Jurkat, Clone E6-1 (cell line): ENCODE measurements at regions not wholly inside any gene's neighbourhood (a gene's known extent, or its start where the extent isn't known, plus 50 kb on each side); places are given as distances from the start of the nearest gene placed in this dataset.

ENCODE experiments used
- DNase-seq: peaks from one replicate; pipeline ENCODE4 v3.0.0-alpha.2; 2011; ENCODE audit warnings: low read depth, low spot score
- H3K4me3 ChIP-seq: 2 replicates; pipeline ENCODE4 v1.5.1; 2011; ENCODE audit warnings: mild to moderate bottlenecking, low read length, control low read depth, moderate library complexity

DNA sequence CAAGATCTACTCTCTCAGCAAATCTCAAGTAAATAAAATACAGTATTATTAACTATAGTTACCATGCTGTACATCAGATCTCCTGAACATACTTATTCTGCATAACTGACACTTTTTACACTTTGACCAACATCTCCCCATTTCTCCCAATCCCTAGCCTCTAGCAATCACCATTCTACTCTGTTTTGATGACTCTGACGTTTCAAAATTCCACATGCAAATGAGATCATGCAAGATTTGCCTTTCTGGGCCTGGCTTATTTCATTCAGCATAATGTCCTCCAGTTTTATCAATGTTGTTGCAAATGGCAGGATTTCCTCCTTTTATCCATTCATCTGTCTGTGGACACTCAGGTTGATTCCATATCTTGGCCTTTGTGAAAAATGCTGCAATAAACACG, 266.3 kb downstream of the RFPL4B start:
- no peak for DNase-seq
- H3K4me3 ChIP-seq = no peak overlapping the region

DNA sequence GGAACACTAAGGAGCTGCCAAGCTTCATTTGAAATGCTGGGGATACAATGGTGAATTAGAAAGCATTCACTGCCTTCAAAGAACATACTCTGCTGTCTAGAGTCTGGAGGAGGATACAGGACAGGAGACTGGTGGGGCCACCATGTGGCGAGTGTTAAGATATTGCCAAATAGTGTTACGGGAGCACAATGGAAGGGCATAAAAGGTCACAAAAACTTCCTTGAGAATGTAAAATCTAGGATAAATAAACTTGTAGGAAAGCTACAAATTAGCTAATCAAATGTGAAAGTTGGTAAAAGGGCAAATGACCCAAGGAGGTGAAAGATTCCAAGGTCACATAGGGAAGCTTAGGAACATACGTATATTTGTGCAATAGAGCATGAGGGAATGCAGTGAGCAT, 271.7 kb downstream of the RFPL4B start:
- no peak overlapping the region for H3K4me3 ChIP-seq
- no peak for DNase-seq

DNA sequence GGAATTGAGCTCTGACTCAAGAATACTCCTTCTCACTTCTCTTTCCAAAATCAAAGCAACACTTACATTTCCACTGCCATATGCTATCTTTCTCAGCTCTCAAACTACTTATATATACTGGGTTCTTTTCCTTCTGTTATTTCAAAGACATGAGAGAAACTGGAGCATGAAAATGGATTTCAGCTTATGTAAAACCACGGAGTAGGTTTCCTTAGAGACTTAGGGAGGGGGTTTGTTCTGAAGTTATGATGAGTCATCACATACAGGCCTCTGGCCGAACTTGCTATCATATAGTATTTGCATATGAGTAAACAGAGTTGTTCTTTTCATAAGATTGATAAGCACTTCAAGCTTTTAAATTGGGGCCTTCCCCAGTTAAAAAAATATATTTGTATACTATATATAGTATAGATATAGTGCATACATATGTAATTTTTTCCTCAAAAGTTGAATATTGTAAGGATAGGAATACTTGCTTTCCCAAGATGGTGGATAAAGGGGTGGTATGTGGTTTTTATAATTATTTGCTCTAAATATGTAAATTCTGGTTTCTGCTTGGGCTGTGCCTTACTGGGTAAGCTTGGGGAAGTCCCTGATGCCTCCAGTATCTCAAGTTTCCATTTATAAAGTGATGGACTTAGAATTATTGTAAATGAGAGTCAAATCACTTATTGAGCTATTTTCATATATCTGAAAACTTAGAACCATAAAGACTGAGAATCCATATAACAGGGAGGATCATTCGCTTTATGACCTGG, 273.9 kb downstream of the RFPL4B start:
- H3K4me3 ChIP-seq = no peak overlapping the region
- no peak for DNase-seq

- H3K4me3 ChIP-seq = no peak overlapping the region
- no peak for DNase-seq
Measured at GRCh38 chr6:112622036-112622435, 274.9 kb downstream of the RFPL4B start.

DNA sequence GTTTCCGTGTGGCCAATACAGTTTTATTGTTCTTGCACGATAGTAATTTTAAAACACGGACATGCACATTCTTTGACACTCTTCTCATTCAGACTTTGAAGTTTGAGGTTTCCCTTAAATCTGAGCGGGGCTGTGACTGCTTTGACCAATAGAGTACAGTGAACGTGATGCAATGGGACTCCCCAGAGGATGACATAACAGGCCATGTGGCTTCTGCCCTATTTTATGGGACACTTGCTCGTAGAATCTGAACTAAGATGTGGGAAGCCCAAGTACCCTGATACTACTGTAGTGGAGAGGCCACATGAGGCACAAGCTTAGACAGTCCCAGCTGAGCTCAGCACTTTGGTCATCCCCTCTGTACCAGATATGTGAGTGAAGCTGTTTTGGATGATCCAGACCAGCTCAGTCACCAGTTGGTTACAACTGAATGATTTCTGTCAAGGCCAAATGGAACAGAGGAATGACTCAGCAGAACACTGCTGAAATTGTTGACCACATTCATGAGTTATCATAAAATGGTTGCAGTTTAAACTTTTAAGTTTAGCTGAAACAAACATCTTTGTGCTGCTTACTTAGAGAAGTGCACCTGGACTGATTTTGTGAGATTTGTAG, 279.4 kb downstream of the RFPL4B start:
- H3K4me3 ChIP-seq = no peak overlapping the region
- DNase-seq = no peak

DNA sequence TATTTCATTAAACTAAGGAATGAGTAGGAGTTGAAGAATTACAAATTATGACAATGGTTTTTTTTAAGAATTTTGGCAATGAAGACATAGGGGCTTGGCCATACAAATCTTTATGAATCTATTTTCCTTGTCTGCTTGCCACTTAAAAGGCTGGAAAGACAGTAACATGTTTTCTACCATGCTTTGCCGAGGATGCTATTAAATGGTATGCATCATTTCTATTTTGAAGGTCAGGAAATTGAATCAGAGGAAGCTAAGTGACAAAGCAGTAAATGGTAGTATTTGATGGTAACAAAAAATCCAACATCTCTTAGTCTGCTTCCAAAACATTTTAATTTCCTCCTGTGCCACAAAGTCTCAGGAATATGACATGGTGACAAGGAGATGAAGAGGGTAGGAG, 287.2 kb downstream of the RFPL4B start:
- DNase-seq = no peak
- no peak overlapping the region for H3K4me3 ChIP-seq

- H3K4me3 ChIP-seq = no peak overlapping the region
- no peak for DNase-seq
Measured at GRCh38 chr6:112636650-112637262, 289.6 kb downstream of the RFPL4B start.

DNA sequence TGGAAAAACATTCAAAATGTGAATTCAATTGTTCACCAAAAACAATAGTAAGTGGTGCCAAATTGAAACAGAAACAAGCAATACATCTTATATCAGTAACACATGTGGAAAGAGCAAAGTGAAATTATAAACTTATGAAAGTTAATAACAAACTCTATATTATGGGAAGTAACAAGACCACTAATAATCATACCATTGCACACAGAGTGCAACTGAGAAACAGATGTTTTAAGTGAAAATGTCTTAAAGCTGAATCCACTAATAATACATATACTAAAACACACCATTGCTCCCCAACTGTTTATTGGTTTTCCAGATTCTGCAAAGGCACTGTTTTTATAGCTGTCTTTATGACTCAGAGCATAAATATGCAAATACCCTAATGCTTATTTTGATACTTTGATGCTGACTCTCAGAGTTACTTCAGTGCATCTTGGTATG, 292.3 kb downstream of the RFPL4B start:
- H3K4me3 ChIP-seq = no peak overlapping the region
- DNase-seq = no peak

DNA sequence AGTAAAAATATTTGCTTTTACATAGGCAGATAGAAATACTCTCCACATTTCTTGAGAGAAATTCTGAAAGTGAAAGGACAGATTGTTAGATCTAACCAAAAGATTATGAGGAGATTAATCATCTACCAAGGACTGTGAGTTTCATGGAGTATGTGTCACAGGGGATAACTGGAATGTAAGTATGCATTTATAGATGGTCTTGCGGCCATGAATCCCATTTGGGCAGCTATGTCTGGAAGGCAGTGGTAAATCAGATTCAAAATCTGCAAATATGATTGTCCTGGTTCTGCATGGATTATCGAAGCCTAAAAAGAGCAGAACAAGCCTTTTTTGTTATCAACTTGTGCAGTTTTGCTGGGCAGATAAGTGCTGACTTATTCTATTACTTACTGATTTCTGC, 293.8 kb downstream of the RFPL4B start:
- DNase-seq = no peak
- no peak overlapping the region for H3K4me3 ChIP-seq

GRCh38 chr6:112649853-112650252, 302.7 kb downstream of the RFPL4B start:
- DNase-seq = no peak
- H3K4me3 ChIP-seq = no peak overlapping the region

DNA sequence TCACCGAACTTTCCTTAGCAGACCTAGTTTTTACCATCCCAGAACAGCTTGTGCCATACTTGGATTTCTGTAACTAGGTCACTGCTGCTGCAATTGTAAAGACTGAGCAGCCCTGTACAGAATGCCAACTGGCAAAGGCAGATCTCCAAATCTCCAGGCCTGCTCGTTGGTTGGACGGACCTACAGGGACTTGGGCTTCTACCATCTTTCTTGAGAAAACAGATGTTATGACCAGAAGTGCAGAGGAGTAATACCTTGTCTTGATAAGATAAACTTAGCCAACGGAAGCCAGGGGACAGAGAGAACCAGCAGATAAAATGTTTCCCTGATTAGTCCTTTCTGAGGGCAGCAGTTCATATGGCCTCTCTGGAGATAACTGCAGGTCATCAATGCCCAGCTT, 304.1 kb downstream of the RFPL4B start:
- H3K4me3 ChIP-seq = no peak overlapping the region
- DNase-seq = no peak

- no peak for DNase-seq
- no peak overlapping the region for H3K4me3 ChIP-seq
Measured at GRCh38 chr6:112659912-112660311, 312.8 kb downstream of the RFPL4B start.

DNA sequence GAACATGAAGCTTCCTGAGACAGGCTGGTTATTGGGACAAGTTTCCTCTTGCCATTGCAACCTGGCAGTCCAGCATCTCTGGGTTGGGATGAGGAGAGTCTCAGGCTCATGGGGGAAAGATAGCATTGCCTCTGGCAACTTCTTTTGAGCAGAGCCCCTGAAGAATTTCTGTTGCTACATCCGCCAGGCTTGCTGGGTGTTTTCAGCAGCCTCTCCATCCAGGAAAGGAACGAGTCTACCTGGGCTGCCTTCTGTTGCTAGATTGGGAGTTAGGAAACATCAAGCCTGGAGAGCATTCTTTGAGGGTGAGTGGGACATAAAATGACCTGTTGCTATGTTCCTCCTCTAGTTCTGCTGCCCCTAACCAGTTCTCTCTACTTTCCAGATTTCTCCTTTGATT, 313.5 kb downstream of the RFPL4B start:
- no peak for DNase-seq
- no peak overlapping the region for H3K4me3 ChIP-seq

DNA sequence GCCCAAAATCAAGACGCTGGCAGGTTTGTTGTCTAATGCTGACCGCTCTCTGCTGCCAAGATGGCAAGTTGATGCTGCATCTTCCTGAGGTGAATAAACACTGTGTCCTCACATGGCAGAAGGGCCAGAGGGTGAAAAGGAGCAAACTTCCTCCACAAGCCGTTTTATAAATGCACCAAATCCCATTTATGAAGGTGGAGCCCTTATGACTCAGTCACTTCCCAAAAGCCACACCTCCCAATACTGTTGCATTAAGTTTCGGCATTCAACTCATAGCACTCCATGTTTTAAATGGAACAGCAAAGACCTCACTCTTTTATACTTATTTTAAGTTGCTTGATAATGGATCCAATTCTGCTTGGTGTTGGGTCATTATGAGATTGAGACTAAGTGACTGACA, 316.6 kb downstream of the RFPL4B start:
- DNase-seq = no peak
- no peak overlapping the region for H3K4me3 ChIP-seq

DNA sequence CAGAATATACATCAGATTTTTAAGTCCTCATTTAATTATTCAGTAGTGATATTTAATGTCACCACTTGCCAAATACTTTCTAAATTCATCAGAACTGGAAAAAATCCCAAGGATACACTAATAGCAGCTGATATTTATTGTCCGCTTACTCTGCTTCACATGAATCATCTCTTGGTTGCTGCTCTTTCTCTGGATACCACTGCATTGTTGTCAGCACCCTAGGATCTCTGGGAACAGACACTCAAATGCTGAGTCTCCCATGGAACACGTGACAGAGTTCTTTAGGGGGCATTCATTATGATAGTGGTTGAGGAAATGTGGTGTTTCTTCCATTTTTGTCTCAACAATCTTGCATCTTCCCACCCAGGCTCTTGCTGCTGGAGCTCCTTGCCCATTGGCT, 318.0 kb downstream of the RFPL4B start:
- H3K4me3 ChIP-seq = no peak overlapping the region
- DNase-seq = no peak

DNA sequence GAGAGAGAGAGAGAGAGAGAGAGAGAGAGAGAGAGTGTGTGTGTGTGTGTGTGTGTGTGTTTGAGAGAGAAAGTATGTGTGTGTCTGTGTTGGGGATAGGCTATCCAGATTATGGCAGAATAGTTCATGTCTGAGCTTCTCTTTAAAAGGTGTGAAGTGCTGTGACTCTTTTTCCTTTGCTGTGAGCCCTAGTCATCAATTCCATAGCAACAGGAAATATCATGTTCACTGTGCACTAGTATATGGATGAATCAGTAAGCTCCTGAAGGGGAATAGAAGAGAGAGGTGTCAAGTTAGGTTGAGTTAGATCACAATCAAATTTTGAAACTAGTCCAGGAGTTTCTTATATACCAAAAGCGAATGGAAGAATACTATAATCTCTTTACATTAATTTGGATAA, 318.7 kb downstream of the RFPL4B start:
- DNase-seq = no peak
- H3K4me3 ChIP-seq = no peak overlapping the region

DNA sequence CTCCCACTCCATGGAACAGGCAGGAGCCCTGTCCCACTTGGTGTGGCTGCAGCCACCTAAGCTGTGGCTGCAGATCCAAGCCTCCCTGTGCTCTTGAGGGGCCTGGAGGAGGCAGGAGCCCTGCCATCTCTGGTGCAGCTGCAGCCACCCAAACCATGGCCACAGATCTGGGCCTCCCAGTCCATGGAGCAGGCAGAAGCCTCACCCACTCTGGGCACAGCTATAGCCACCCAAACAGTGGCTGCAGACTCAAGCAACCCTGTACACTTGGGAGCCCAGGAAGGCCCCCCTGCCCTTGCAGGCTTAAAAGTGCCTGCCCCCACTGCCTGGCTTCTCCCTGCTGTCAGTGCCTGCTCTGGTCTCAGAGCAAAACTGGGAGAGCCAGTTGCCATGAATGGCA, 320.3 kb downstream of the RFPL4B start:
- no peak for DNase-seq
- H3K4me3 ChIP-seq = no peak overlapping the region

DNA sequence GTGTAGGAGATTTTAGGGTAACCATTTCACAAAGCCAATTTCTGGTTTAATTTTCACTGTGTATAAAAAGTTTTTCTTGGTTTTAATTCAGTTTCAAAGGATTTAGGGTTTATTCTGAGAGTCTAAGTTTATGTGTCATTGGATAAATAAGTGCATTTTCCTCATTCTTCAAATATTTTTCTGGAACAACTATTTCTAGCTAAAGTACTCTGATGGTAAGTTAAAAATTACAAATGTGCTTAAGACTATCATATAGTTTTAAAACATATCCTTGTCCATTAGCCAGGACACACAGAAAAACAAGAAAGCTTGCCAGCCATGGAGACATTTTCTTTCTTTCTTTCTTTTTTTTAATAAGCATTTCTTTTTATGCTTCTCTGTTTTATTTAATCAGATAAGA, 333.0 kb downstream of the RFPL4B start:
- no peak for DNase-seq
- no peak overlapping the region for H3K4me3 ChIP-seq

DNA sequence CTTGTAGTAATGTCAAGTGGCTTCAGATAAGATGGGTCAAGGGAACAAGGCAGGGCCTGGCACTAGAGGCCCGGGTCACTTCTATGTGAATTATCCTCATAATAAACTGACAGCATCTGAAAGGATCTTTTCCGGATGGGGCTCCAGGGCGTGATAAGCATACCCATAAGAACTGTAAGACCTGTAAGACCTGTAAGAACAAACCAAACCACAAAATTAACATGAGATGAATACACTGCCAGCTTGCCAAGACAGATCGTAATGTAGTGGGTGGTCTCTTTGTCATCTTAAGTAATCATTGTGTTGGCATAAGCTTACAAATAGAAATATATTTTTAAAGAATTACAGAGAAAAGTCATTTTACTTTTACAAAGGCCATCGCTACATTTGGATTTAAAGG, 334.9 kb downstream of the RFPL4B start:
- H3K4me3 ChIP-seq = no peak overlapping the region
- no peak for DNase-seq

- DNase-seq = no peak
- H3K4me3 ChIP-seq = no peak overlapping the region
Measured at GRCh38 chr6:112683106-112683505, 336.0 kb downstream of the RFPL4B start.

GRCh38 chr6:112683926-112684325, 336.8 kb downstream of the RFPL4B start:
- no peak for DNase-seq
- no peak overlapping the region for H3K4me3 ChIP-seq
